Limb (tissue), 2 donors: ENCODE measurements at regions not wholly inside any gene's neighbourhood (a gene's known extent, or its start where the extent isn't known, plus 50 kb on each side); places are given as distances from the start of the nearest gene placed in this dataset.

Experiments used
- DNase-seq, 2 donors: peaks; one replicate each; pipeline ENCODE4 v3.0.0-alpha.2; 2016; ENCODE audit errors: extremely low spot score in 2 of 2

DNA sequence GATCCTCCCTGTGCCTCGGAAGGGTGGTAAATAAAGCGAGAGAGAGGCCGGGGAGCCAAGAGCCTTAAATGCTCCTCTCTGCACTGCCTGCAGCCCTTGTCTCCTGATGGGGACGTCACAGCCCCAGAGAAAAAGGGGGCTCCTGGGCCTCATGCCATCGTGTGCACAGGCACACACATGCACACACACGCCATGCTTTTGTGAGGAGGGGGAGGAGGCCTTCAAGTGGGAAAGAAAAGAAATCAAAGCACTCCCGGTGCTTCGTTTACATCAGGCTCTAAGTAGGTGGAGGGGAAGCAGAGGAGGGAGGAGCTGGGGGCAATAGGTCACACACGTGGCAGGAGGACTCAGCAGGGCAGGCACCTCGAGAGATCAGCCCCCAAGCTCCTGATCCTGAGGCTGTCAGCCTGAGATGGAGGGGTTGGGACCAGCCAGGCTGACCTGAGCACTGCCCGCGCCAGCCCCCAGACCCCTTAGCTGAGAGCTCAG lies 68.2 kb upstream of the NECTIN1 start:
- no peak for DNase-seq

DNA sequence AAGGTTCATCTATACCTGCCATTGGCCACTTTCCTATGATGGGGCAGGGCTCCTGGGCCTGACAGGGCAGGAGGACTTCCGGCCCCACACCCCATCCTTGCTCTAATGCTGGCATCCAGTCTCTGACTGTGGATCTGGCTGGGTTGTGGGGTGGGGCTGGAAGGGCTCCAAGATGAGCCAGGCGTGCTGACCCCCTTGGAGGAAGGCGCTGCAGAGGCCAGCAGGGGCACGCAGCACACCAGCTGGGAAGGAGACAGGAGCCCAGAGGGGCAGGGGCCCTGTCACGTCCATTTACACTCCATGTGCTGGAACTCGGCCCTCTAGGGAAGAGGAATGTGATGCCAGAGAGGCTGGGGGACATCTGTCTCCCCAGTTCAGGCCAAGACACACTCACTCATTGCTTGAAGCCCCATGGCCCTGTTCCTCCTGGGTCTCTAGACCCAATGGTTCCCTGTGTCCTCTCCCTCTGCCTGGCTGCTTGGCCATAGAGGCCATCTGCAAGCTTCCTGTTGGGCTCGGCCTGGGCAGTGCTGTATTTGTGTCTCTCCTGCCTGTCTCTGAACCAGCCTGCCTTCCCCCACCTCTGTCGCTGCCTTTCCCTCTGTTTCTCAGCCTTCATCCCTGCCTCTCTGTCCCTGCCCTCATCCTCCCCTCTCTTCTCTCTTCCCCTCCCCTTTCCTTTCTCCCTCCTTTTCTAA lies 67.5 kb upstream of the NECTIN1 start:
- DNase-seq: no peak

DNA sequence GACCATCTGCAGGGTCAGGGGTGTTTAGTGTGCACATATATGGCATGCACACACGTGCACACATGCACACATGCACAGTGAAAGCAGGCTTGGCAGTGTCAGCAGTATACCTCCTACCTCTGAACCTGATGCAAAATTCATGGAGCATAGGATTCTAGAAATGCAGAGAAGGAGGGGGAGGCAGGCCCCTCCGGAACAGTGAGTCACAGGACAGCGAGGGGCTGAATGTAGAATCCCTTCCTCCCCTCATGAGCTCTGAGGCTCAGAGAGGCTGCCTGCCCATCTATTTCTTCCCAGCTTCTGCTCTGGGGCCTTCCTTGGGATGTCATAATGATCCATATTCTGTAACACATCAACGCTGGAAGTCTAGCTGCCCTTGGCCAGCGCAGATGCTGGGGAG lies 66.7 kb upstream of the NECTIN1 start:
- no peak for DNase-seq

DNA sequence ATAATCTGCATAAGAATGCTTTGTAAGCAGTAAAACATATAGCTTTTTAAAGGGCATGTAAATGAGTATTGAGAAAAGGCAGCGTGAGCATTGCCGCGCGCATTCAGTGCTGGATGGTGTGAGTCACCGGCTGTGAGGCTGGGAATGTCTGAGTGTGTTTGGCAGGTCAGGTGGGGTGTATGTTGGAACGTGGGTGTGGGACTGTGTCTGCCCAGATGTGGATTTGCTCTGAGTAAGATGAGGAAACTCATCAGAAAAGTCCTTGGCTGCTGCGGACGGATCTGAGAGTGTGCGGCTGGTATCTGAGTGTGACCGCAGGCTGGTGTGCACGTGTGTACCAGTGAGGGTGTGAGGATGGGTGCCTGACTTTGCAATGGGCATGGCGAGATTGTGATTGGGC lies 66.2 kb upstream of the NECTIN1 start:
- DNase-seq: no peak

DNA sequence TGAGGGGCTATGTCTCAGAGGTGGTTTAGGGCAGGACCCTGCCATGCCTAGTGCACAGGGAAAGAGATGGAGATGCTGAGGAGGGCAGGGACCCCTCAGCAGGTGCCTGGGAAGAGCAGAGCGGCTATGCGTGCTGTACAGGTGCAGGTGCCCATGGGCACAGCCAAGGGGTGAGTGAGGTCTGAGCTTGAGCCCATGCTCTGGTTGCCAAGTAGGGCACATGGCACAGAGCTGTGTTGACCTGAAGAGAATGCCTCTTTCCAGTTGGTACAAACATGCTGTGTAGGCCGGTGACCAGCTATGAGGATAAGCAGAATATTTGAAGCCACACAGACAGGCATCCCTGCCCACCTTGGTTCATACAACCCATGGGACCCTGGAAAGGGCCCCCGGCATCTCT lies 65.8 kb upstream of the NECTIN1 start:
- DNase-seq: no peak

DNA sequence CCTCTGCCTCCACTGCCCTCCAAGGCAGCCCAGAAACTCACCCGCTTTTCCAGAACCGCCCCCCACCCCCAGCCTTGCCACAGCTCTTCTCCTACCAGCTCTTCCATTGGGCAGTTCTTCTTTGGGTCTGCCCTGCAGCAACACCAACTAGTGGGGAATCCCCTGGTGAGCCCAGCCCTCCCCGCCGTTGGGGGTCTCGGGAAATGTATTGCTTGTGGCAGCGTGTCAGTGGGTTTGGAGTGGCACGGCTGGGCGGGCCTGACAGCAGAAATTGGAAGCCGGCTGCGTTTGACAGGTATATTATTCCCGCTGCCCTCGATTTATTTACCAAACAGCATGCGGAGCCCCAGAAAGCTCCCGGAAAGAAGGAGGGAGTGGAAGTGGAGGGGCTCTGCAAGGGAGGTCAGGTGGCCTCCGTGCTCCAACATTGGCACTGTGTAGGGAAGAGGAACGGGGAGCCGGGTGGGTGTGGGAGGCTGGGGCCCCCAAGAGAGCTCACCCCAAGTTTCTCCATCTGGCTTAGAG lies 65.2 kb upstream of the NECTIN1 start:
- no peak for DNase-seq

DNA sequence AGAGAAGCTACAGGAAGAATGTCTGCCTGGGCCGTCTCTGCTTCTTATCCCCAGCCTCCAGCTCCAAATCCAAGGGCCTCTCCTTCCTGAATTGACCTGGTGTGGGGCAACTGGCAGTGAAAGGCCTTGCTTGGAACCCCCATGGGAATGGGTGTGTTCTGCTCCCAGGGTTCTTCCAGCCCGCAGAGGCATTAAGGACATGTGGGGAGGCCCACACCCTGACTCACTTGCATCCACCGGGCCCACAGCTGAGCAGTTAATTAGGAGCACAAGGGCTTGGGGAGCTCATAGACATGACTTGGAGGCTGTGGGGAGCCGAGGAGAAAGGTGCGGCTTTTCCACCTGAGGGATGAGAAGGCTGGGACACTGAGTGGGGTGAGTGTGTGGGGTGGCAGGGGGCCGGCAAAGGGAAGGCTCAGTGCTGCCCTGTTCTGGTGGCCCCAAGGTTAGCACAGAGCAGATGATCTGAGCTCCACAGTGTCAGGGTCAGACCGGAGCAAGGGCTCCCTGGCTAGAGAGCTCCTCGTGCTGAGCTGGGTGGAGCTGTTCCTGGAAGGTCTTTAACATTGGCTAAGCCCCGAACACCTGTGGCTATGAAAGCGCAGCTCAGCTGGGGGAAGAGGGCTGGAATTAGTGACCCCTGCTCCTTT lies 64.5 kb upstream of the NECTIN1 start:
- no peak for DNase-seq

DNA sequence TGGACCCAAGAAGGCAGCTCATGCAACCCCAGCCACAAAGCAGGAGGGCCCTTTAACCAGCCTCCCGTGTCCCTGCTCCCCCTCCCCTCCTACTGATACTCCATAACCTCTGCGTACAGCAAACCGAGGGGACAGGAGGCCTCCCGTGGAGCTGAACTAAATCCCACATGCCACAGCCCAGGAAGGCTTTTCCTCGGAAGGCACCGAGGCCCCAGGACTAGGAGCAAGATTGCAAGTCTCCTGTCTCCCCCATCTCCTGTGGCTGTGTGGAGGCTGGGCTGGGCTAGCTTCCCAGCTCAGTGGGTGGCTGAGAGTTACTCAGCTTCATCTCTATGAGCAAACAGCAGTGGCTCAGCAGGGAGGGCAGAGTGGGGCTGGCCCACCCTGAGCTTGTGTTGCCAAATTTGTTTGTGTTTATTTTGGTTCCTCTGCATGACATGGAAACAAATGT lies 62.7 kb upstream of the NECTIN1 start:
- DNase-seq: no peak

DNA sequence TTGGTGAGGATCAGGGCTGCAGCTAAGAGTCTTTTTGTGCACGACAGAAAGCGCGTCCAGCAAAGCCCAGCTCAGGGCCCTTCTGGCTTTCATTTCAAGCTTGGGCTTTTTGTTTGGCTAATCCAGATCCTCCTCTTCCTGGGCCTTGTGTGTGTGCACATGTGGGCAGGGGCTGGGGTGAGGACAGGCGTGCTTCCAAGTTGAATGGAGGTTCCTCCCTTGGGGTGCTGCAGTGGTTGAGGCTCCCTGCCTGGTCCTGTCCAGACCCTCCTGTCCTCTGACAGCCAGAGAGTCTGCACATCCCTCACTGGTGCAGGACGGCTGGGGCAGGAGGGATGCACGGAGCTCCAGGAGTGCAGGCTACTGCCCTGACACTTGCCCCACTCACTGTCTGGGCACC lies 62.0 kb upstream of the NECTIN1 start:
- no peak for DNase-seq

DNA sequence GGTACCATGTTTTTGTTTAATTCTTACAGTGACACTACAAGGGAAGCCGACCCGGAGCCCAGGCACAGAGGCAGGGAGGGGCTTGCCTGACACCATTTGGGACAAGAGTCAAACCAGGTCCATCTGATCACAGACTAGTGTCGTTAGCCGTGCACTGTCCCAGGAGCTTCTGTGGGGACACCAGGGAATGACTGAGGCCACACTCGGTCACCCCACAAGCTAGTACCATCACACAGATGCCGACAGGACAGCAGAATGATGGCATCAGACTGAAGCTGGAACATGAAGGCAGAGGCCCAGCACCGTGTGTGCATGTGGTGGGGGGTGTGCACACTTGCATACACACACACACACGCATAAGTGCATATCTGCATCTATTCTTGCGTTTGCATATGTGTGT lies 61.5 kb upstream of the NECTIN1 start:
- no peak for DNase-seq

DNA sequence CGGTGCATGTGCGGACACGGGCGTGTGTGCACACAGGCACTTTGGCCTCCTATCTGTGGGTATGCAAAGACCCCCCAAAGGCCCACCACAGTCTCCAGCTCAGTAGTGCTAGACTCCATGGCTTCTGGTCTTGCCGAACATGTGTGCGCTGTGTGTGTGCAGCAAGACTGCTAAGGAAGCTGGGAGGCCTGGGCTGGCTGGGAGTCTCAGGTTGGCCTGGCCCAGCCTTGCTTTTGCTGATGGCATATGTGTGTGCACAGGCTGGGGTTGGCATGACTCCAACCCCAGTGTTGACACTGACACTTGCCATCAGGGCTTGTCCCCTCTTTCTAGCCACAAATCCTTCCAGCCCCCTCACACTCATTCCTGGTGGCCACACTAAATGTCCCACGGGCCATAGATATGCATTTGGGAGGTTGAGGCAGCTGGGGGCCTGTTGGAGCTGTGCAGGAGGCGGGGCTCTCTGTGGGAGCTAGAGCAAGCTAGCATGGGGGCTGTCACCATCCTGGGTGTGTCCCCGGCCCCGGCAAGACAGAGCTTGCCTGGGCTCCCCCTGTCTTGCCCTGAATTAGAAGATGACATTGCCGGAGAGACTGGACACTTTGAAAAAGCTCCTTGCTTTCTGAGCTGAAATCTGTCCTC lies 60.9 kb upstream of the NECTIN1 start:
- DNase-seq: no peak

DNA sequence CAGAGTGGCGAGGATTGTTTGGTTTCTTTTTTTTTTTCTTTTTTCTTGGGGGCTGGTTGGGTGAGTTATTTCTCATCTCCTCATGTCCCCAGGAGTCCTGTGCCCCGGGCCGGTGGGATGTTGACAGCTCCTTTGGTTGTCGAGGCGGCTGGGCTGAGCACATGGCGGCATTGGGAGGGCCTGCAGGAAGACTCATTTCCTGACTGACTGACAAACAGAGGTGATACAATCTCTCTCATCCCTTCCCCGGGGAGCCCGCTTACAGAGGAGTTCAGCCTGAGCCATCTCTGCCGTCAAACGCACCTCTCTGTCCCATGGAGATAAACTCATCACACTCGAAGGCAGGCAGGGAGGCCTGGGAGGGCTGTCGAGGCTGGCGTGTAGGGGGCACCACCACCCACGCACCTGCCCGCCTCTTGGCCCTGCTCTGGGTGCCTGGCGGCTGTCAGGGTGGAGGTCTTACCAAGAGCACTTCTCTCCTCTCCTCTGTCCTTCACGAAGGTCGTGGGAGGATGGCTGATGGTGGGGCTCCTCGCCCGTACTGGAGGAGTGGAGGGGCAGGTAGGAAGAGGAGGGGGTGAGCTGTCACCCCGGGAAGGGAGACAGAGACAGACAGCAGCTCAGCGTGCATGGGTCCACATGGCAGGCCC lies 60.0 kb upstream of the NECTIN1 start:
- no peak for DNase-seq

DNA sequence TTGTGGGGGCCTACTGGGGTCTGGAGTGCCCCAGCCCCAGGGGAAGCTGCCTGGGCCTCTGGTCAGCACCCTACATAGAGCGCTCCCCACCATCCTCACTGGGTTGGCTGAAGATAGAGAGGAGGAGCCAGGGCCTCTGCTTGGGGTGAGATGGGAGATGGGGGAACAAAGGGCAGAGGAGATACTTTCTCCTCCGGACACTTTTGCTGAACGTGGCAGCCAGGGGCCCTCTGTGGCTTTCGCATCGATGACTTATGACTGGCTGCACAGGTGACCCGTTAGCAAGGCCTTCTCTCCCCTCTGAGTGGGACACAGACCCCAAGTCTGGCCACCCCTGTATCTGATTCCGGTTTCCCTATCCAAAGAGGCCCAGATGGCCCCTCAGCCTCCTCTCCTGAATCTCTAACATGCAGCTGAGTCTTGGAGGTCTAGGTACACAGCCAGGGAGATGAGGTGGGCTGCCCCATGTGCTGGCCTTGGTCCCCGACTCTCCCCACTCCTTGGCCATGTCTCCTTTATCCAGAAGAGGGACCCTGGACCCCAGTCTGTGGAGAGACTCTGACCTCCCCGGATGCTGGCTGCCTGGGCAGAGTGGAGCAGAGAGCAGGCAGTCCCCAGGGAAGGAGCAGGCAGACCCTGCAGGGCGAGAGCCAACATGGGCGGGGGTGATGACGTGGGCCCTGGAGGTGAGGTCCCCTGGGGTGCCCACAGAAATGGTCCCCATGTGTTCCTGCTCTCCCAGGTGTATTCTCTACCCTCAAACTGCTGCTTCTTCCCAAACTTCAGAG lies 59.3 kb upstream of the NECTIN1 start:
- no peak for DNase-seq

DNA sequence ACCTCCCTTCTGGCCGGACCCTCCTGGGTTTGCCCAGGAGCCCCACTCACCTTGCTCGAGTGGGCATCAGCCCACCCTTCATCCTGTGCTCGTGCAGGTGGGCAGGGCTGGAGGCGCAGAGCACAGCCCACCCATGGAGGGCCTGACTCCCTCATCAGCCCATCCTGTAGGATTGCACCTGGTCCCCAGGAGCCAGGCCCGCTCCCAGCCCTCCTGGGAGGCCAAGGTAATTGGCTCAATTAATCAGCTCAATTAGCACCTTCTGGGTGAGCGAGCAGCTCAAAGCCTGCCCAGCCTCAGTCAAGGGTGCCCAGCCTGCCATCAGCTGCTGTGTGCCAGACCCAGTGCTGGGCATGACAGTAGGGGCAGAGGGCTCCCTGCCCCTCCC lies 58.1 kb upstream of the NECTIN1 start:
- no peak for DNase-seq

DNA sequence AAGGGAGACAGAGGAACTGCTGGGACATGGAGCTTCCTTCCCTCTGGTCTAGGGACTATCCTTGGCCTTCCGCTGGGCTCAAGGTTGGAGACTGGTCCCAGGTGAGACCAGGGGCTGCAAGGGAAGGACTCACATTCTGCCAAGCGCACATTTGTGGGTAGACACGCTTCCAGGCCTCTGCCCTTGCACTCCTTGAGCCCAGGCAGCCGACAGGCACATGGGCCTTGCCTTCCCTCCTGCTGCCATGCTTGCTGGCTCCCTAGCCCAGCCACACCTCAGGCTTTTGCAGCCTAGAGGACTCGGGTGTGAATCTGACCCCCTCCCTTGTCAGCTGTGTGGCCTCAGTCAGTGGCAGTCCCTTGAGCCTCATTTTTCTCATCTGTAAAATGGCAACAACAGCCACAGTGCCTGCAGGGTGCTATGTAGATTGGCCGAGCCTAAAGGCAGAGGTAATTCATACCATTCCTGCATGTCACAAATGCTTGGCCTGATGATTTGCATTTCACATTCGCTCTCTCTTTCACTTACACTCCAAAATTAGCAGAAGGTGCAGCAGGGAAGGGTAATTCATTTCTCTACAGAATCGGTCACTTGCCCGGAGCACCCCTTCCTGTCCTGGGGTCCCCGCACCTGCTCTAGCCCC lies 57.6 kb upstream of the NECTIN1 start:
- DNase-seq: no peak

DNA sequence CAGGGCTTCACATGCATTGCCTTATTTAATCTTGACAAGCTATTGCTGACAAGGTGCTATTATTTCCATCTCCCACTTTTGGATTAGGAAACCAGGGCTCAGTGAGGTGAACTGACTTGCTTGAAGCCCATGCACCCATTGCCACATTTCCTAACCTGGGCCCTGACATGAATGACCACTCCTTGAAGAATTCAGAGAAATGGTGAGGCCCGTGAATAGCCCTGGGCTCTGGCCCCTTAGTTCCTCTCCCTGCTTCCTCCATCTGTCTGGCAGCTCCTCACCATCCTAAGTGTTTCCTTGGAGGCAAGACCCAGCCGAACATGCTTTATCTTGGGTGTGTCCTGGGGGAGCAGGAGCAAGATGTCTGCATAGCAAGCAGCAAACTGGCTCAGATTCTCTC lies 56.1 kb upstream of the NECTIN1 start:
- DNase-seq: no peak

DNA sequence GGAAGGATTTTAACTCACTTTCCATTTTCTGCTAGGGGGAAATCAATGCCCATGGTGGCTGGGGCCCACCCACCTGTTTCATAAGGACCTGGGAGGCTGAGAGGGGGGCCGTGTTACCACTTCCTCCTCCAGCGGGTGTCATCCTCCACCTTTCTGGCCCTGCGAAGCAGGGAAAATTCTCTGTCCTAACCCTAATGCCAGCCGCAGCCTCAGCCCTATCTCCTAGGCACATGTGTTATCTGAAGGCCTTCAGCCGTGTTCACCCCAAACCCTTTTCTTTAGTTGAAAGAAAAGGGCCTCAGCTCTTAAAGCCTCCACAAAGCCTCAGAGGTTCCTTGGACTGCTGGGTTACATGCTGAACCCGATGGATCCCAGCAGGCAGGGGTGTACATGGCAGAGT lies 55.4 kb upstream of the NECTIN1 start:
- no peak for DNase-seq

DNA sequence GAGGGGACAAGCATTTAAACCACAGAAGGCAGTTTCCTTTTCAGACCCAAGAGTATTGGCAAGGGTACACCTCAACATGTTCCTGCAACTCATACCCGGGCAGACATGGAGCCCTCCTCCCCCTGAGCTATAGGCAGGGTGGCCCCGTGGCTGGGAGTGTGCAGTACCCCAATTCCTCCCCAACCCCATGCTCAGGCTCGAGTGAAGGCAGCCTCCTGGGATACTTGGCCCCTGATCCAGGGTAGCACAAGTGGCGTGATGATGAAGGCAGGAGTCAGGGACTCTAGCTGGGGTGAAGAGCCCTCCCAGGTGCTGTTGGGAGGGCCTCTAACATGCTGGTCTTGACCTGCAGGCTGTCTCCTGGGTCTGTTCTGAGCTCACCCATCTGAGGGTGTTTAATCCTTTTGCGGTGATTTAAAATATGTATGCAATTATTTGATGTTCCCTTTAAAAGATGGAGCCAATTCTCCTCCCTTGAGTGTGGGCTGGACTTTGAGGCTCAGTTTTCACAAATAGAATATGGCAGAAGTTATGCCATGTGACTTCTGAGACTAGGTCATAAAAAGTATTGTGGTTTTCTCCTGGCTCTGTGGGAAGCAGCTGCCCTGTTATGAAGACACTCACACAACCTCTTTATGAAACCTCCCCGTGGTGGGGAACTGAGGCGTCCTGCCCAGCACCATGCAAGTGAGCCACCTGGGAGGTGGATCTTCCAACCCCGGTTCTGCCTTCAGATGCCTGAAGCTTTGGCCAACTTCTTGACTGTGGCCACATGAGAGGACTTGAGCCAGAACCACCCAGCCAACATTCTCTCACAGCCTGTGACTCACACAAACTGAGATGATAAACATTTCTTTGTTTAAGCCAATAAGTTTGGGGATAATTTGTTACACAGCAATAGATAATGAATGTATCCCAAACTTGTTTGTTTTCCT lies 54.7 kb upstream of the NECTIN1 start:
- DNase-seq: no peak

DNA sequence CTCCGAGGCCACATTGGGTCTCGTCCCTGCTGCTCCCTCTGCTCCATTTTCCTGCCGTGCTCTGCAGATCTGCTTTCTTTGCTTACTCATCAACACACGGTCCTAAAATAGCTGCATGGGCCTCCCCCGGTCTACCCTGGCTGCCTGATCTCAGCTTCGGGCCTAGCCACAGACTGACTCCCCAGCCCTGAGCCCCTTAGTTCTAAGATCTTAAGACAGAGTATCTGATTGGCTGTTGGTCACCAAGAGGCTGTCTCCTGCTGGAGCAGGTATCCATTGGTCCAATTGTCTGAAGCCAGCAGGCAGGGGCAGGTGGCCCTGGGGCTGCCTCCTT lies 53.7 kb upstream of the NECTIN1 start:
- DNase-seq: no peak
